Breast epithelium (tissue), 3 donors: ENCODE measurements at regions not wholly inside any gene's neighbourhood (a gene's known extent, or its start where the extent isn't known, plus 50 kb on each side); places are given as distances from the start of the nearest gene placed in this dataset.

ENCODE experiments used
- POLR2A ChIP-seq: fragments of 450-650 bp; IDR thresholded peaks from one replicate; pipeline ENCODE4 v1.6.1; 2016; ENCODE audit warnings: antibody characterized with exemption, mild to moderate bottlenecking, moderate library complexity
- POLR2AphosphoS5 ChIP-seq, 3 donors: sonication (generic); formaldehyde crosslinking; IDR thresholded peaks; one replicate each; pipeline ENCODE4 v1.6.1; 2017; ENCODE audit warnings: antibody characterized with exemption in 3 of 3
- TF ChIP-seq, protein P1 (sequence below), 3 donors: fragments of 450-650 bp; IDR thresholded peaks; one replicate each; pipeline ENCODE4 v1.5.1; 2016 to 2017; ENCODE audit warnings: antibody characterized with exemption in 3 of 3, mild to moderate bottlenecking in 3 of 3, moderate library complexity in 3 of 3

DNA sequence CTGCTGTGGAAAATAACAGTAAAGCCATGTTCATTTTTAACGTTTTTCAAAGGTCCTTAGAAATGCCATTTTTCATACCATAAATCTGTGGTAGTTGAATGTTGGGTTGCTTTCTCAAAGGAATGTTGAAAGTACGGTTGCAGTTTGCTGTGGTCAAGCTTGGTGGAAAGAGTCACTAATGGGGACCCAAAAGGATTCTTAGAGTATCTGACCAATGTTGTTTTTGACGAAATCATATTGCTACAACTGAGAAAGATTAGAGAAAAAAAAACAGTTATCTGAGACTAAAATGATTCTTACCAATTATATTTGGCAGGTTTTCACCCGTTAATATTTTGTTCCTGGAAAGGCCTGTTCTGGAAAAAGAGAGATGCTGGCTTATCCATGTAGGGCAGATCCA is 439.5 kb upstream of the ETAA1 start:
- TF ChIP-seq POLR2AphosphoS5 (IDR thresholded peaks at IDR 0.05) (no peak), POLR2A (no peak)
- TF ChIP-seq, protein P1, sequence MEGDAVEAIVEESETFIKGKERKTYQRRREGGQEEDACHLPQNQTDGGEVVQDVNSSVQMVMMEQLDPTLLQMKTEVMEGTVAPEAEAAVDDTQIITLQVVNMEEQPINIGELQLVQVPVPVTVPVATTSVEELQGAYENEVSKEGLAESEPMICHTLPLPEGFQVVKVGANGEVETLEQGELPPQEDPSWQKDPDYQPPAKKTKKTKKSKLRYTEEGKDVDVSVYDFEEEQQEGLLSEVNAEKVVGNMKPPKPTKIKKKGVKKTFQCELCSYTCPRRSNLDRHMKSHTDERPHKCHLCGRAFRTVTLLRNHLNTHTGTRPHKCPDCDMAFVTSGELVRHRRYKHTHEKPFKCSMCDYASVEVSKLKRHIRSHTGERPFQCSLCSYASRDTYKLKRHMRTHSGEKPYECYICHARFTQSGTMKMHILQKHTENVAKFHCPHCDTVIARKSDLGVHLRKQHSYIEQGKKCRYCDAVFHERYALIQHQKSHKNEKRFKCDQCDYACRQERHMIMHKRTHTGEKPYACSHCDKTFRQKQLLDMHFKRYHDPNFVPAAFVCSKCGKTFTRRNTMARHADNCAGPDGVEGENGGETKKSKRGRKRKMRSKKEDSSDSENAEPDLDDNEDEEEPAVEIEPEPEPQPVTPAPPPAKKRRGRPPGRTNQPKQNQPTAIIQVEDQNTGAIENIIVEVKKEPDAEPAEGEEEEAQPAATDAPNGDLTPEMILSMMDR (IDR thresholded peaks at IDR 0.05): no peak
